Liver (tissue), 3 donors: ENCODE measurements at regions not wholly inside any gene's neighbourhood (a gene's known extent, or its start where the extent isn't known, plus 50 kb on each side); places are given as distances from the start of the nearest gene placed in this dataset.

Source experiments
- FOXA1 ChIP-seq: IDR thresholded peaks from 2 replicates; pipeline ENCODE4 v1.6.1; 2016; ENCODE audit warnings: antibody characterized with exemption
- RXRA ChIP-seq, 2 donors: IDR thresholded peaks; 2 replicates each; pipeline ENCODE4 v1.6.1; 2017 to 2018; ENCODE audit warnings: antibody characterized with exemption in 2 of 2, mild to moderate bottlenecking in 1 of 2
- TAF1 ChIP-seq: conservative IDR thresholded peaks from 2 replicates; pipeline ENCODE4 v1.6.1; 2016; ENCODE audit warnings: antibody characterized with exemption, mild to moderate bottlenecking
- YY1 ChIP-seq: IDR thresholded peaks from 2 replicates; pipeline ENCODE4 v1.6.1; 2016; ENCODE audit warnings: antibody characterized with exemption, mild to moderate bottlenecking
- TF ChIP-seq, protein P1 (sequence below): fragments of 150-350 bp; IDR thresholded peaks from 2 replicates; pipeline ENCODE4 v1.5.1; 2017; ENCODE audit warnings: improper control_type of control experiment, low read depth, low read length; ENCODE audit not compliant: missing input control
- TF ChIP-seq, protein P2 (sequence below): IDR thresholded peaks from 2 replicates; pipeline ENCODE4 v1.6.1; 2016; ENCODE audit warnings: antibody characterized with exemption, mild to moderate bottlenecking
- donor health status: healthy.
- donor health status: healthy.

DNA sequence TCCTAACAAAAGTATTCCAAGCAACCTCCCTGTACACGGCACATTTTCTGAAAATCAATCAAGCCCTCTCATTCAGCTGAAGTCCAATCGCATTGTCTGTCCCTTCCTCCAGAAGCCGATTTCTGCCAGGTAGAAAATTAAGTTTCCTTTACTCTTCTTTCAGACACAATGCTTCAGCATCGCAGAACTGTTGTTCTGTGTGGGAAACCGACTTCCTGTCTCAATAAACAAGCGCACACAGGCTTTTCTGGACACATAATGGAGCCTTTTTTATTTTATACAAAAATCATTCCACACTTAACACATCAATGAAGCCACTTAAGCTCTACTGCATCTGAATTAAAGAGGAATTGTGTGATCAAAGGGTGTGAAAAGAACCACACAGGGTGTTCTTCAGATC, 75.6 kb downstream of the BLID start:
- TF ChIP-seq, protein P1, sequence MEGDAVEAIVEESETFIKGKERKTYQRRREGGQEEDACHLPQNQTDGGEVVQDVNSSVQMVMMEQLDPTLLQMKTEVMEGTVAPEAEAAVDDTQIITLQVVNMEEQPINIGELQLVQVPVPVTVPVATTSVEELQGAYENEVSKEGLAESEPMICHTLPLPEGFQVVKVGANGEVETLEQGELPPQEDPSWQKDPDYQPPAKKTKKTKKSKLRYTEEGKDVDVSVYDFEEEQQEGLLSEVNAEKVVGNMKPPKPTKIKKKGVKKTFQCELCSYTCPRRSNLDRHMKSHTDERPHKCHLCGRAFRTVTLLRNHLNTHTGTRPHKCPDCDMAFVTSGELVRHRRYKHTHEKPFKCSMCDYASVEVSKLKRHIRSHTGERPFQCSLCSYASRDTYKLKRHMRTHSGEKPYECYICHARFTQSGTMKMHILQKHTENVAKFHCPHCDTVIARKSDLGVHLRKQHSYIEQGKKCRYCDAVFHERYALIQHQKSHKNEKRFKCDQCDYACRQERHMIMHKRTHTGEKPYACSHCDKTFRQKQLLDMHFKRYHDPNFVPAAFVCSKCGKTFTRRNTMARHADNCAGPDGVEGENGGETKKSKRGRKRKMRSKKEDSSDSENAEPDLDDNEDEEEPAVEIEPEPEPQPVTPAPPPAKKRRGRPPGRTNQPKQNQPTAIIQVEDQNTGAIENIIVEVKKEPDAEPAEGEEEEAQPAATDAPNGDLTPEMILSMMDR = no peak
- no peak for TF ChIP-seq YY1
- no peak for TF ChIP-seq TAF1
- no peak for TF ChIP-seq RXRA (IDR thresholded peaks at IDR 0.05)
- TF ChIP-seq FOXA1 = no peak
- TF ChIP-seq, protein P2, sequence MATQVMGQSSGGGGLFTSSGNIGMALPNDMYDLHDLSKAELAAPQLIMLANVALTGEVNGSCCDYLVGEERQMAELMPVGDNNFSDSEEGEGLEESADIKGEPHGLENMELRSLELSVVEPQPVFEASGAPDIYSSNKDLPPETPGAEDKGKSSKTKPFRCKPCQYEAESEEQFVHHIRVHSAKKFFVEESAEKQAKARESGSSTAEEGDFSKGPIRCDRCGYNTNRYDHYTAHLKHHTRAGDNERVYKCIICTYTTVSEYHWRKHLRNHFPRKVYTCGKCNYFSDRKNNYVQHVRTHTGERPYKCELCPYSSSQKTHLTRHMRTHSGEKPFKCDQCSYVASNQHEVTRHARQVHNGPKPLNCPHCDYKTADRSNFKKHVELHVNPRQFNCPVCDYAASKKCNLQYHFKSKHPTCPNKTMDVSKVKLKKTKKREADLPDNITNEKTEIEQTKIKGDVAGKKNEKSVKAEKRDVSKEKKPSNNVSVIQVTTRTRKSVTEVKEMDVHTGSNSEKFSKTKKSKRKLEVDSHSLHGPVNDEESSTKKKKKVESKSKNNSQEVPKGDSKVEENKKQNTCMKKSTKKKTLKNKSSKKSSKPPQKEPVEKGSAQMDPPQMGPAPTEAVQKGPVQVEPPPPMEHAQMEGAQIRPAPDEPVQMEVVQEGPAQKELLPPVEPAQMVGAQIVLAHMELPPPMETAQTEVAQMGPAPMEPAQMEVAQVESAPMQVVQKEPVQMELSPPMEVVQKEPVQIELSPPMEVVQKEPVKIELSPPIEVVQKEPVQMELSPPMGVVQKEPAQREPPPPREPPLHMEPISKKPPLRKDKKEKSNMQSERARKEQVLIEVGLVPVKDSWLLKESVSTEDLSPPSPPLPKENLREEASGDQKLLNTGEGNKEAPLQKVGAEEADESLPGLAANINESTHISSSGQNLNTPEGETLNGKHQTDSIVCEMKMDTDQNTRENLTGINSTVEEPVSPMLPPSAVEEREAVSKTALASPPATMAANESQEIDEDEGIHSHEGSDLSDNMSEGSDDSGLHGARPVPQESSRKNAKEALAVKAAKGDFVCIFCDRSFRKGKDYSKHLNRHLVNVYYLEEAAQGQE = no peak
